ENCODE measurements at regions not wholly inside any gene's neighbourhood (a gene's known extent, or its start where the extent isn't known, plus 50 kb on each side); places are given as distances from the start of the nearest gene placed in this dataset.

GRCh38 chr6:2589171-2589661 lies 161.5 kb downstream of the MYLK4 start (continued):
- TF ChIP-seq ZNF281 (CRISPR knock-in tag; IDR thresholded peaks at IDR 0.05; ENCODE audit: borderline replicate concordance) (0 out of 2 replicates have a peak, but pooled peaks have one; percentile 13), EP300 (IDR thresholded peaks at IDR 0.05; ENCODE audit: low read depth in 2 of 2, low read length in 2 of 2) (peak in 1 of 2 experiments; percentile 16; a peak in 1 of 4 replicates), EP300 (CRISPR knock-in tag; IDR thresholded peaks at IDR 0.05; ENCODE audit: borderline replicate concordance) (no peak), TCF12 (IDR thresholded peaks at IDR 0.05) (no peak), TCF12 (CRISPR knock-in tag; IDR thresholded peaks at IDR 0.05) (no peak), PREB (CRISPR knock-in tag; IDR thresholded peaks at IDR 0.05) (no peak), ZNF224 (CRISPR knock-in tag; IDR thresholded peaks at IDR 0.05) (no peak), NR2F6 (IDR thresholded peaks at IDR 0.05) (no peak), NR2F6 (CRISPR knock-in tag; IDR thresholded peaks at IDR 0.05) (0 out of 2 replicates have a peak, but pooled peaks have one; percentile 15), FOSL2 (CRISPR knock-in tag; IDR thresholded peaks at IDR 0.05) (peak; percentile 82), RARA (CRISPR knock-in tag; IDR thresholded peaks at IDR 0.05) (0 out of 2 replicates have a peak, but pooled peaks have one; percentile 19), FOXA3 (CRISPR knock-in tag; IDR thresholded peaks at IDR 0.05) (peak; percentile 37; the same call in 1 of the 2 replicates), ZNF12 (CRISPR knock-in tag; IDR thresholded peaks at IDR 0.05) (no peak), ARID5B (CRISPR knock-in tag; IDR thresholded peaks at IDR 0.05) (0 out of 2 replicates have a peak, but pooled peaks have one; percentile 51), PRMT3 (CRISPR knock-in tag; IDR thresholded peaks at IDR 0.05; ENCODE audit: borderline replicate concordance, low read depth) (no peak), GATAD2A (CRISPR knock-in tag; IDR thresholded peaks at IDR 0.05) (peak; percentile 64), PATZ1 (CRISPR knock-in tag; IDR thresholded peaks at IDR 0.05) (peak; percentile 16; the same call in 1 of the 2 replicates), FOXA1 (IDR thresholded peaks at IDR 0.05) (no peak), FOXA1 (CRISPR knock-in tag; IDR thresholded peaks at IDR 0.05) (peak; percentile 54)
